DMS79 treated with DMSO at 0.1 percent for 48 hours (cell line): ENCODE measurements at regions not wholly inside any gene's neighbourhood (a gene's known extent, or its start where the extent isn't known, plus 50 kb on each side); places are given as distances from the start of the nearest gene placed in this dataset.

ENCODE experiments used
- DNase-seq: peaks from one replicate; lab custom pipeline; 2025; lab: John Stamatoyannopoulos, UW

DNA sequence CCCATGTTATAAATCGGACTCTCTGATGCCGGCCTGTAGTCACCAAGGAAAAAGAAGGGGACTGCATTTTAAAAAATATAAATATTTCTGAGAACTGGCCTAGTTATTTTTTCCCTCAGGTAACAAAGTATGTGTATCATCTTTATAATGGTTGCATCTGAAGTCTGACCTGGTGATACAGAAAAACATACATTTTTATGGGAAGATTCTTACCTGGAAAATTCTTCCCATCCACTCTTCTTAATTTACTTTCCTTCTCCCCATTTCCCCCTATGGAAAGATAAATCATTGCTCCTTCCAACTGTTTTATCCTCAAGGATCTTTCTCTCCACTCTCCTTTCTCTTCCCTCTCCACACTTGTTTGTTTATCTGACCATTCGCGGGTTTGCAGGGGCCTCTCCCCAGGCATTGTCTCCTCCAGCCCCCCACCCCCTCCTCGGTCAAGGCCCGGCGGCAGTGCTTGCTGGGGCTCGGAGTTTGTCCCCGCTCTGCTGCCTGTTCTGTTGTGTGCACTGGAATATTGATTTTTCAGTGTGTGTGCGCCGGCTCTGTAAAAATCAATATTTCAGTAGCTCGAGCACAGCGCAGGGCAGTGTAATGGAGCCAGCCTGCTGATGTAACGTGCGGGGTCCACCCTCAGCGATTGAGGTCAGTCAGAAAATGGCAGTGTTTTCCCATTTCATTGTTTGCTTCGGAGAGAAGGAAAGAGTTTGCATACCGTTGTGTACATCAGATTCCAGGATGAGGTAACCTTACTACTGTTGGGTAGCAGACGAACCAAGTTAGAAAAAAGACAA lies 199.5 kb upstream of the NFE2L3 start:
- peak; percentile 68 for DNase-seq

DNA sequence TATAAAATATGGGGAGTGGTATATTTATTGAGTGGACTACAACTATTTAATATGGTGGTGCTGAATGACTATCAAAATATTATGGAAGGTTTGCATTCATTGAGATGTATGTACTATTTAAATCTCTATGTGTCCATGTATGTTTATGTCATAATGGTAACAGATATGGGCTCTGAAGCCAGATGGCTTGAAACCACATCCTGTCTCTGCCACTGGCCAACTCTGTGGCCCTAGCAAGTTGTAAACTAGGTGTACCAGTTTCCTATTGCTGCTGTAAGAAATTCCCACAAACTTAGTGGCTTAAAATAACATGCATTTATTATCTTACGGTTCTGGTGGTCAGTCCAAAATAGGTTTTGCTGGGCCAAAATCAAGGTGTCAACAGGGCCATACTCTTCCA lies 198.1 kb upstream of the NFE2L3 start:
- no peak for DNase-seq

DNA sequence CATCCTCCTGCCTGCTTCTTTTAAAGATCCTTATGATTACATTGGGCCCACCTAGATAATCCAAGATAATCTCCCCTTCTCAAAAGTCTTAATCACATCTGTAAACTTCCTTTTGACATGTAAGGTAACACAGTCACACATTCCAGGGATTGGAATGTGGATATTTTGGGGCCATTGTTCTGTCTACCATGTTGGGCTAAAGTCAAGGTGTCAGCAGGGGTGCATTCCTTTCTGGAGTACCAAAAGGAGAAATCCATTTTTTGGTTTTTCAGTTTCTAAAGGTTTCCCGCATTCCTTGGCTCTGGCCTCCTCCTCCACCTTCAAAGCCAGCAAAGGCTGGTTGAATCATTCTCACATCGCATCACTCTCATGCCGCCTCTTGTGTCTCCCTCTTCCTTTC lies 197.6 kb upstream of the NFE2L3 start:
- DNase-seq = no peak

DNA sequence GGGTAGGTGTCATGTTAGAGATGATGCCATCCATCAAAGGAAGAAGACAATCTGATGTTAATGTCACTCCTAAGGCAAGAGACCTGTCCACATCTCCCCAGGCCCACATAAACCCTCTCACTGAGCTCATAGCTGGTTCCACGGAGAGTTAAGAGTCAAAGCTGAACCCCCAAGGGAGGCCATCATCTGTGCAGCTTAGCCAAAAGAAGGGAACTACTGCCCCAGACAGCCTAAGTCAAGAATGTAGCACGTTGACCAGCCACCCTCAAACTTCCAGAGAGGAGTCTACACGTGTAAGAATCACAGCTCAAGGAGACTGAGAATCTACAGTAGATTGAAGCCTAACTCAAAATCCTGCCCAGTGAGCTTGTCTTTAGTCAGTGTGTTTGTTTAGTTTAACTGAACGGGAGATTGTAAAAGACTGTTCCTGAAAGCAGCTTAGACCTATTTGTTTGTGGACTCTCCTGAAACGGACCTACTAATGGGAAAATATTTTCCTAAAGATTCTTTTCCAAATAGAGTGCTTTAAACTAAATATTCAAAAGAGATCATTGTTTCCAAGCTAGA lies 192.7 kb upstream of the NFE2L3 start:
- no peak for DNase-seq

DNA sequence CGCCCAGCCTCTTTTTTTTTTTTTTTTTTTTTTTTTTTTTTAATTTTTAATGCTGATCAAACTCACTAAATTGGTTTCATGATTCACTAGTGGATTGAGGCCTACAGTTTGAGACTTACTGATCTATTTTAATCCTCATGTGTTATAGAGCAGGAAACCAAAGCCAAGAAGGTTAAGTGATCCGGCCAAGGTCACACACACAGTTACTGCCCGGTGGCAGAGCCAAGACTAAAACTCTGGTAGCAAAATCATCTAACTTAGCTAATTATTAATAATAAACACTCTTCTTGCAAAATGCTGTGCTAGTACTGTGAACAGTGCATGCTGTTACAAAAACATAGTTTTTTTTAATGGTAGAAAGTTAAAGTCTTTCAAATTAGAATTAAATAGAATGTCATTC lies 188.3 kb upstream of the NFE2L3 start:
- DNase-seq = no peak

DNA sequence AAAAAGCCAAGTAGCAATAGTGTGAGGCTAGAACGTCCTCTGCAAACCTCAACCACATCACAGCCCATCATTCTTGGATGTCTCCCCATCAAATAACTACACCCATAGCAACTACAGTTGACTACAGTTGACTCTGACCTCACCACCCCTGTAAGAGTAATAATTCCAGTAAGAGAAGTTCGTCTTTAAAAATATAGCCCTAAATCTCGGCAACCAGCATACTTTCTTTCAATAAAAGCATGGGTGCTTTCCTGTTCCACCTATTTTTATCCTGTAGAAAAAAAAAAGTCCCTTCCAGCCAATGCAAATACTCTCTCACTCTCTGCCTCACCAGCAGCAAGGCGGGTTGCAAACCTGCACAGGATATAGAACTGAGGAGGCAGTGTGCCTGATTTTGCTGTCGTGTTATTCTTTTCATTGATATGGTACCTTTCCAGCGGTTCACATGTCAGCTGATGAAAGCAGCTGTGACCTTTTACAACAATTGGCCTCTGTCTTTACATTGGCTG lies 187.5 kb upstream of the NFE2L3 start:
- DNase-seq = no peak

DNA sequence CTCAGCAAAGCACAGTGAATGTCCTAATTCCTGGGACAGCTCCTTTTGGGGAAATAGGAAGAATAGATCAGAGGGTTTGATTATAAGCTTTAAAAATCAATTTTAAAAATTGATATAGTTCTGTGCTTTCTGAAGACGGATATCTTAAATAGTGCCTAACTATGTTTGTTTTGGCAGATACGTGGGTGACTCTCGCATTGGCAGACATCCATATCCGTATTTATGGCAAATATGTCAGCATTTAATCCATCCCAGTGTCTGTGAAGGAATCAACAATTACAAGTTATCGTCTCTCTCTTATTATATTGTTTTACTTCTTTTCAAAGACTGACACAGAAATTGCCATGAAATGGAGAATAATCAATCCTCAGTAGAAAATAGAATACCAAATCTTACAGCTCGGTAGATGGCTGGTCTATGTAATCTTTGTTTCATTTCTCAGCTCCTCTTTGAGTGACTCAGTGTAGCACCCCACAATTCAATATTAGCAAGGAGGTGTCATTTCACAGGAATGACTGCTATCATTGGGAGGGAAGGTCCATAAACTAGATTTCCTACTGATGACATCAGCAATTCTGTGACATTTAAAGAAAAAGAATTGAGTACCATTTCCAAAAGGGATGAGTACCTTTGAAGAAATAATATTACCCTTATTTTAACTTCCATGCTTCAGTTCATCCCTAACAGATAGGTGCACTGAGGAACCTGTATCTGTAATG lies 186.4 kb upstream of the NFE2L3 start:
- no peak for DNase-seq

DNA sequence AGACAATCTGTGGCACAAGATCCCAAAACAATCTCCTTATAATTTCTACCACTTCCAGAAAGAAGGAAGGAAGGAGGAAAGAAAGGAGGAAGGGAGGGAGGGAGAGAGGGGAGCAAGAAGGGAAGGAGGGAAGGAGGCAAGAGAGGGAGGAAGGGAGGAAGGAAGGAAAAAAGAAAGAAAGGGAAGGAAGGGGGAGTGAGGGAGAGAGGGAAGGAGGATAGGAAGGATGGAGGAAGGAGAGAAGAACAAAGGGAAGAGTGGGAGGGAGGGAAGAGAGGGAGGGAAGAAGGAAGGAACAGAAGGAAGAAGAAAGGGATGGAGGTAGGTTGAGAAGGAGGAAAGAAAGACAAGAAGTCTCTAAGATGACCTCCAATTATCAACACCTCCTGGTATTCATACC lies 185.5 kb upstream of the NFE2L3 start:
- DNase-seq = no peak

DNA sequence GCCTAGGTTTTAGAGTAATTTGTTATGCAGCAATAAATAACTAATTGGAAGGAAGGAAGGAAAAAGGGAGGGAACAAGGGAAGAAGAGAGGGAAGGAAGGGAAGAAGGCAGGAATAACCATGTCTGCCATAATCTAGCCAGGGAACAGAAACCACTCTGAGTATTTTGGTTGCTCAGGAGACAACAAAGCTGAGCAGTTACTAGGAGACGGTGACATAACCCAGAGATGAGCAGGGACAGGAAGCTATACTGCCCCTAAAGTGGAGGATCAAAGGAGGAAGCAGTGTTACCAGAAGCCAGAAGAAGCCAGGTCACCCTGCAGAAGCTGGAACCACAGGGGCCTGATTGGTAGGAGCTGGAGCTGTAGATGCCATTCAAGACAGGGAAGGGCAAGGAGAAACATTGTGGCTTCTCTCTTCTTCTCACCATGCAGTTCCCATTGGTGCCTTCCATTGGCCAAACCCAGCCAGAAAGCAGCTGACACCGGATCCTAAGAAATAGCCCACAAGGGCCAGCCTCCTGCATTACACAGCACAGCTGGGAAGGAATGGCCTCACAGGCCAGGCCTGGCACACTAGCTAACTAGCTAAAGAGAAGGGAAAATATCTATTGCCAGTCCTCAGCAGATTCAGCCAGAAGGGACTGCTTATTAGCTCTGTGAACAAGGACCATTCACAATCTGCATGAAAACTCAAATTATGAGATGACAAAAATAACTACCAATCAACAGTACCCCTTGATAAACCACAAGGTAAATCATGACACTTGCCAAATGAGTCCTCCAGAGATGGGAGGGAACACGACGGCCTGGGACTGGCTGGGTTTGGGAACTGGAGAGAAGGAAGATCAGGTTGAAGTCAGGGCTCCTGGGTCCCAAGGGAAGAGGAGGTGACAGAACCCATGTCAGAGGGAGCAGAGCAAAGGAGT lies 184.5 kb upstream of the NFE2L3 start:
- no peak for DNase-seq

DNA sequence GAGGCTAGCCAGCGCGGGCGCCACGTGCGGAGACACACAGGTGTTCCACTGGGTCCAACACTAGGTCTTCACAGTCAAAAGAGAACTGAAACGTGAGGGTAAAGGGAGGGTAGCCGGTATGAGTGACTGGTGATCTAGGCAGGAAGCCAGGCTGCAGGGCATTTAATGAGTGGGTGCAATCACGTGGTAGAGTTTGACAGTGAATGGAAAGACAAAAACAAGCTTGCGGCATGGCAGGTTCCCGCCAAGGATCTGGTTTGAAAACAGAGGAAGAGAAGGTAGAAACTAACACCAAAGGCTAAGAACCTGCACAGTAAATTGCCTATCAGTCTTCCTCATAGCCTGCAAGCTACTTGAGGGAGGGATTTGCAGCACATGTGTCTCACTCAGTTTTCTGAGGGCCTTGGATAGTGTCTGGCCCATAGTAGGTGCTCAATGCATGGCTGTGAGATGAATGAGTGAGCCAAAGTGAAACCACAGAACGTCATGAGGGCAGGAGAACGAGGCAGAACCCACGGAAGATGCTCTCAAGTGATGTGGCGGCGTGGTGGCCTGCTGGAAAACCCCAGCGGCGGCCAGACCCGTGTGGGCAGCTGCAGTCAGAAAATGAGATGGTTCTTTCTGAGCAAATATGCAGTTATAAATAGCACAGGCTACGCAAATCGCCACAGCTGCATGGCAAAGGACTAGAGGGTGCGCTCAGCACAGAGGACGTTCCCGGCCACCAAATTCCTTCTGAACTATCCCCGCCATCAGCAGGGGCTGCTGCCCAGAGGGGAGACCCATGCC lies 183.6 kb upstream of the NFE2L3 start:
- DNase-seq = no peak

DNA sequence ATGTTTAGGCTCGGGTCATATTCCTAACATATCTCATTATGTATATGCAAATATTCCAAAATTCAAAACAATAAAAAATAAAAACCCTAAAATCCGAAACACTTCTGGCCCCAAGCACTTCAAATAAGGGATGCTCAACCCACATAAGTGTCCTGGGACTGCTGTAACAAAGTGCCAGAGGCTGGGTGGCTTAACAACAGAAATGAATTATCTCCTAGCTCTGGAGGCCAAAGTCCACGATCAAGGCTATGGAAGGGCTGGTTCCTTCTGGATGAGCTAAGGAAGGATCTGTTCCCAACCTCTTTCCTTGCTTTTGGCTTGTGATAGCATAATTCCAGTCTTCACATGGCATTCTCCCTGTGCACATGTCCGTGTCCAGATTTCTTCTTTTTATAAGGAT lies 181.6 kb upstream of the NFE2L3 start:
- DNase-seq = no peak

DNA sequence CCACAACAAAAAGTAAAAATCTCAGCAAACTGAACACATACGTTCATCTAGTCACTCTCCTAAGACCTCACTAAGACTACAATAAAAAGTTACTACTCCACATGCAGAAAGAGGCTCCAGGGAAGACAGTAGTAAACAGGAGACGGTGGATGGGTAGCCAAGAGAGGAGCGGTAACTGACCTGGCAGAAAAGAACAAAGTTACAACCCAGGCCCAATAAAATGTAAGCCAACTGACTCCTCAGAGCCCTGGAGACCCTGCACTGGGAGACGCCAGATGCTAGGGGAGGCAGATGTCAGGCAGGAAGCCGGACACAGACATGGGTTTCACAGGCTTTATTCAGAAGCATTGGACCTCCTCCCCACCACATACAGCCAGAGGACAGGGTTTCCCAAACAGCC lies 181.1 kb upstream of the NFE2L3 start:
- no peak for DNase-seq

DNA sequence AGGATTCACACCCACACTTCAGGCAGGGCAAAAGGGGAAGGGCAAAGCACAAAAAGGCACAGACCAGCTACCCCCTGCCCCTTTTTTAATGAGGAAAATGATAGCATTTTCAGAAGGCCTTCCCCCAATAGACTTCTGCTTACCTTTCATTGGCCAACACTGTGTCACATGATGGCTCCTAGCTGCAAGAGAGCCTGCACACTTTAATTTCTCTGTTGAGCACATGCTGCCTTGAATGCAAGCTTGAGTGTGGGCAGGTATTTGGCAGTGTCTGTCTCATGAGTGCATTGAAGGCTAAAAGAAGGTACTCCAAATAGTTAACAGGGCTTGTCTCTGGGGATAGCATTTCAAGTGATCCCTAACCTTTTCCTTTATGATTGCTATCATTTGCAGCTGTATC lies 175.4 kb upstream of the NFE2L3 start:
- DNase-seq = no peak

DNA sequence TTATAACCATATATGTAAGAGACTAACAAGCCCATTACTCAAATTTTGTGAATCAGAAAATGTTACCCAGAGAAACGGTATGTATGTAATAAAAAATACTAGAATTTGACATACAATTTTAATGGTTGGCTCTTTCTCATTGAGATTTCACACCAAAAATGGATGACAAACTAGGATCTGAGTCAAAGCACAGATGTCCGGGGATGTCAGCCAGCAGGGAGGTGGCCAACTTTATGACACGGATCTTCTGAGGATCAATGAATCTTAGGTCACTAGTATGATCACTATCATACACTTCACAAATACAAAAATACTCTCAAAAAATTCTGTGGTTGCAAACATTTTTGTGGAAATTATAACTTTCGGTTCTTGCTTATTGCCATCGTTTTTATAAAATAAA lies 173.5 kb upstream of the NFE2L3 start:
- DNase-seq = no peak

DNA sequence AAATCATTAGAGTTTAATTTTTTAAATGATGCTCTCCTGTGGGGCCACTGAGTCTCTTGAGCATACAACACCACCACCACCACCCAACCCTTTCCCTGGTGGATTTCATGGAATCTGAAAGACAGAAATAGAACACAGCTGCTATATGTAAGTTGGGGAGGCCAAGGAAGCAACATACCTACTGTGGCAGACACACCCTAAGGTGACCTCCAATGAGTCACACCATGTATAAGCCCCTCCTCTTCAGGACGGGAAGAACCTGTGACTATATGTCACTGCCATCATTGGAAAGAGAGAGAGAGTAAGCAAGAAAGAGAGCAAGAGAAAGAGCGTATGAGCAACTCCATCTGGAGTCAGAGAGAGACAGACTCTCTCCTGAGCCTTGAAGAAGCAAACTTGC lies 172.4 kb upstream of the NFE2L3 start:
- no peak for DNase-seq

DNA sequence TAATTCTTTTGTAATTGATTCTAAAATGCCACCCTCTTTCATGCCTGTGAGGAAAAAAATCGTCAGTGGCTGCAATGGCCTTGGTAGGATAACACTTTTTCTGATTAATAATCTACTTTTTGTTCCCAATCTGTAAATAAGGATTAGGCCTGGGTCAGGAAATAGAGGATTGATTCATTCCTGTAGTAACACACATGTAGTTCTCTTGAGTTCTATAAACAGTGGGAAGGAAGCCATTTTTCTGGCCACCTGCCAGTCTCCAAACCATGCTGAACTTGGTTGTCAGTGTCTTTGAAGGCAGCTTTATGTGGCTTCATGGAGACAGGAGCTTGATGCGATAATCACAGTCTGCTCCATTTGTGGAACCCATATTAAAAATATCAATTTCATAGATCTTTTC lies 169.3 kb upstream of the NFE2L3 start:
- no peak for DNase-seq

DNA sequence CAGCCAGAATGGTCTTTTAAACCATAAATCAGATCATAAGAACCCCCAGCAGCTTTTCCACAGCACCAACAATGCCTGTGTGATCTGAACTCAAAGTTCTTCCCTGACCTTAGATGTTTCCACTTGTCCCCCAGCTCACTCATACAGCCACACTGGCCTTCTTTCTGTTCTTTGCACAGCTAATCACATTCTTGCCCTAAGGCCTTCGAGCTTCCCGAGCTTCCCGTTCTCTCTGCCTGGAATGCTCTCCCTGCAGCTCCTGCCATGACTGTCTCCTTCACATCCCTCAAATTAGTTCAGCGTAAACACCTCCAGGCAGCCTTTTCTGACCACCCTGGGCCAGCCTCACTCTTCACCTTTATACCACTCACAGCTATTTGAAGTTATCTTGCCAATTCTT lies 166.8 kb upstream of the NFE2L3 start:
- DNase-seq = no peak

DNA sequence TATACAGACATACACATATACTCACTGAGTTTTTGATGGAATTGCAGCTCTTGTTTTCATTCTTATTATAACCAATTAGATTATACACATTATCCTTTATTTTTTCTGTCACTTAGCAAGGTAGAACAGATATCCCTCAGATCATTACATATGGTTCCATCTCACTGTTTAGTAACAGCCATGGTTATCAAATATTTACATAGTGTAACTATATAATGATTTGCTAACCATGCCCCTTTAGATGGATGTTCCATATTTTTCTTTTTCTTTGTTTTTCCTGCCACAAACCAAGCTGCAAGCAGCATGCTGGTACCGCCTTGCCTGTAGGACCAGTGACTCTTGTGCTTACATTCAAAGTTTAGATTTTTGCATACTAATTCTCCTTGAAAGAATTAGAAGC lies 163.4 kb upstream of the NFE2L3 start:
- DNase-seq = no peak

DNA sequence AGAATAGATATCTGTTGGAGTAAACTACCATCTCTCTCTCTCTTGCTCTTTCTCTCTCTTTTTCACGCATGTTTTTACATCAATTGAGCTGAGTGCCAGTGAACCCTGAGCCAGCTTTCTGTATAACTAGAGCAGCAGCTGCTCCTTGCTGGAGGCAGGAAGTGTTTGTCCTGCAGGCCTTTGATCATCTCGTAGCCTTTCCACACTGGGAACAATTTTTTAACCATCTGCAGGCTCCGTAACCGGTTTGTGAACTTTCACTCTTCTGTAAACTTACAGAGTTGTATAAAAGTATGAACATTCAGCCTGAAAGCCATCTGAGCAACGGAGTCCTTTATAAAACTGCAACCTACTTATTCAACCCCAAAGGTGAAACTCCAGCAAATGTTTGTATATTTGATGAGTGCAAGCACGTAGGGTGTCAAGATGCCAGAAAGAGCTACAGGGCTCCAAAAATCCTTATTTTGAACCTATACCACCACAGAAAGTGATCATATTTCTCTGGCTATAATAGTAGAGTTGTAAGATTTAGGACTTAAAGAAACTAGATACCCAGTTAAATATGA lies 162.8 kb upstream of the NFE2L3 start:
- no peak for DNase-seq

DNA sequence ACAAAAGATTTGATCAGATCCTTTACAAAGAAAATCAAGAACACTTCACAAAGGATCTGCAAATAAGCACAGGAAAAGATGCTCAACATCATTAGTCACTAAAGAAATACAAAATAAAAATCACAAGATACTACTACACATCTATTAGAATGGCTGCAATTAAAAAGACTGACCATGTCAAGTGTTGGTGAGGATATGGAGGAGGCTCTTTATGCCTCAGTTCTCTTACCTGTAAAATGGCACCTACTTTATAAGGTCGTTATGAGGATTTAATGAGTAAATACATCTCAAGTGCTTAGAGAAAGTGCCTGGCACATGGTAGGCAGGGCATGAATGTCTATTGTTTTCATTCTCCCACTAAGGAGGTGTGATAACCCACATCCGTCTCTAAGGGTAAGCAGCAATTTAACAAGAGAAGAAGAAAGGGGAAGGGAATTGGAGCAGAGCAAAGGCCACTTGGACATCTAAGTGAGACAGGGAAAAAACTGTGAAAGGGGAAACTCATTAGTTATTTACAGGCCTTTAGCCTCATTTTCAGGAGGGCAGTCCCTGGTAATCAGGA lies 157.5 kb upstream of the NFE2L3 start:
- DNase-seq = no peak

DNA sequence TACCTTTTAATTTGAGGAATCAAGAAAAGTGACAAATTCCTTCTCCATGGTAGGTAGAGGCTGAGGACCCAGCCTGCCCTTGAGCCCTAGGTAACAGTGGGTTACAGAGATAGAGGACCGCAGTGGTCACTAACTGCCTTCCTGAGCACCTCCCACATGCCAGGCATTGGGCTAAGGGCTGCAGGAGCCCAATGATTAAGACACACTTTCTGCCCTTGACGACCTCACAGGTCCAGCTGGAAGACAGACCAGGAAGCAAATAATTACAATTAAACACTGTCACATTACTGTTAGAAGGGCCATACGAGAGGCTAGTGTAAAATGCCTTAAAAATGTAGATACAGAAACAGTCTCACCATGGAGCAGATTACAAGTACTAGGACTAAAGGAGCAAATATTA lies 156.8 kb upstream of the NFE2L3 start:
- DNase-seq = no peak
